Keratinocyte (primary cell): ENCODE measurements at regions not wholly inside any gene's neighbourhood (a gene's known extent, or its start where the extent isn't known, plus 50 kb on each side); places are given as distances from the start of the nearest gene placed in this dataset.

Experiments
- DNase-seq: peaks from one replicate; pipeline ENCODE4 v3.0.0-alpha.2; 2011; ENCODE audit warnings: low read depth, missing footprints, low spot score
- FAIRE-seq: peaks from 2 replicates; lab custom pipeline; 2011; peaks lifted over from hg19 to GRCh38; lab: Jason Lieb, UNC
- H2AFZ ChIP-seq: 2 replicates; pipeline ENCODE4 v1.6.0; 2012; ENCODE audit warnings: low read length, control low read depth, inconsistent platforms; ENCODE audit not compliant: control insufficient read depth
- H3K27ac ChIP-seq: 2 replicates; pipeline ENCODE4 v1.5.1; 2011; ENCODE audit warnings: low read length; ENCODE audit not compliant: control insufficient read depth, insufficient read depth
- H3K27me3 ChIP-seq: 3 replicates; pipeline ENCODE4 v1.6.0; 2011; ENCODE audit warnings: low read length; ENCODE audit not compliant: control insufficient read depth, insufficient read depth; ENCODE audit errors: extremely low read depth
- H3K36me3 ChIP-seq, 2 experiments: 2 replicates in 1 of 2; 3 replicates in 1 of 2; pipeline ENCODE4 v1.5.1; 2011; ENCODE audit warnings: low read length in 2 of 2, mild to moderate bottlenecking in 1 of 2; ENCODE audit not compliant: control insufficient read depth in 2 of 2, insufficient read depth in 2 of 2; ENCODE audit errors: extremely low read depth in 1 of 2
- H3K4me1 ChIP-seq: 3 replicates; pipeline ENCODE4 v1.5.1; 2011; ENCODE audit warnings: low read length; ENCODE audit not compliant: control insufficient read depth, insufficient read depth; ENCODE audit errors: extremely low read depth
- H3K4me2 ChIP-seq: 3 replicates; pipeline ENCODE4 v1.6.0; 2011; ENCODE audit warnings: low read depth, low read length; ENCODE audit not compliant: control insufficient read depth, insufficient read depth; ENCODE audit errors: extremely low read depth
- H3K4me3 ChIP-seq, 3 experiments: fragments of 200-600 bp in 1 of 3; sonication (generic) in 1 of 3; 2 replicates in 2 of 3; 3 replicates in 1 of 3; pipeline ENCODE4 v1.5.1; 2011 to 2016; ENCODE audit warnings: low read length in 3 of 3, mild to moderate bottlenecking in 3 of 3, control low read depth in 2 of 3, inconsistent platforms in 1 of 3, low read depth in 1 of 3, mixed read lengths in 1 of 3, mixed run types in 1 of 3, moderate library complexity in 1 of 3; ENCODE audit not compliant: control insufficient read depth in 2 of 3, insufficient read depth in 2 of 3; ENCODE audit errors: extremely low read depth in 1 of 3
- H3K79me2 ChIP-seq: 2 replicates; pipeline ENCODE4 v1.6.0; 2012; ENCODE audit warnings: low read length; ENCODE audit not compliant: control insufficient read depth, insufficient read depth
- H3K9ac ChIP-seq: 3 replicates; pipeline ENCODE4 v1.6.0; 2011; ENCODE audit warnings: low read length; ENCODE audit not compliant: control insufficient read depth, insufficient read depth; ENCODE audit errors: extremely low read depth
- H3K9me1 ChIP-seq: 3 replicates; pipeline ENCODE4 v1.6.0; 2011; ENCODE audit warnings: low read length; ENCODE audit not compliant: control insufficient read depth, insufficient read depth; ENCODE audit errors: extremely low read depth
- H3K9me3 ChIP-seq: 2 replicates; pipeline ENCODE4 v1.5.1; 2012; ENCODE audit warnings: low read depth, low read length; ENCODE audit not compliant: control insufficient read depth
- H4K20me1 ChIP-seq: 3 replicates; pipeline ENCODE4 v1.6.0; 2011; ENCODE audit warnings: low read length; ENCODE audit not compliant: control insufficient read depth, insufficient read depth; ENCODE audit errors: extremely low read depth
- CTCF ChIP-seq, 3 experiments: IDR thresholded peaks in 1 of 3; conservative IDR thresholded peaks in 1 of 3; optimal IDR thresholded peaks in 1 of 3; 2 replicates in 2 of 3; 3 replicates in 1 of 3; pipeline versions ENCODE3 to v1.5.1; 2011; ENCODE audit warnings: low read length in 3 of 3, mild to moderate bottlenecking in 3 of 3, moderate library complexity in 2 of 3, control low read depth in 1 of 3, inconsistent platforms in 1 of 3; ENCODE audit not compliant: insufficient read depth in 2 of 3; ENCODE audit errors: extremely low read depth in 1 of 3
- EZH2 ChIP-seq: IDR thresholded peaks from one replicate; pipeline ENCODE4 v1.6.1; 2012; ENCODE audit warnings: inconsistent platforms, mild to moderate bottlenecking, low read length, moderate library complexity
- dilution Hi-C: fragments of 300-500 bp; cut with MboI; formaldehyde crosslinking; loops from one replicate; pipeline ENCODE4 v1.7.0; 2020; ENCODE audit warnings: low sequenced_read_pairs; ENCODE audit not compliant: extremely low pct_ligation_motif_present

DNA sequence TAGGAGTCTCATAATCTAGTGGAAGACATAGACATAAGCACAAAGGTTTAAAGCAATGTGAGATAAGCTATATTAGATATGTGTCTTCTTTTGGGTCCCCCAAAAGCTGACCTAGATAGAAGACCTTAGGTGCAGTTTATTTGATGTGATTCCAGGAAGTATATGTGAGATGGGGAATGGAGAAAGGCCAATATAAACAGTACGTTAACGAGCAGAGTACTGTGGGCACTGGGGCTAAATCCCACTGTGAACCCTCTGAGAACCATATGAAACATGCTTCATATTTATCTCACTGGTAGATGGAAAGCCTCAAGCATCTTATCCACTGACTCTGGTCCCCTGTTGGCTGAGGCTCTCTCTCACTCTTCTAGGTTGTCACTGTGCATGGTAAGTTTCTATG, 62.6 kb upstream of the ZC3H15 start:
- Histone ChIP-seq H3K4me3 (no peak overlapping the region), H3K9me3 (no peaks in the 10 kb centered on the region), H3K79me2 (no peaks in the 10 kb centered on the region), H3K9me1 (no peaks in the 10 kb centered on the region), H3K9ac (no peak overlapping the region), H2AFZ (no peak overlapping the region), H3K27ac (no peak overlapping the region), H3K4me2 (no peak overlapping the region), H3K36me3 (no peaks in the 10 kb centered on the region), H3K27me3 (no peaks in the 10 kb centered on the region), H3K4me1 (peaks cover 4% of the 10 kb centered on the region), H4K20me1 (no peaks in the 10 kb centered on the region)
- FAIRE-seq (no peak), DNase-seq (no peak)
- TF ChIP-seq CTCF (optimal IDR thresholded peaks at IDR 0.05 in 1 of 3, IDR thresholded peaks at IDR 0.05 in 1 of 3, conservative IDR thresholded peaks at IDR 0.05 in 1 of 3; ENCODE audit: extremely low read depth in 1 of 3, insufficient read depth in 2 of 3, low read length in 3 of 3), result no peak
- no peak for TF ChIP-seq EZH2
- dilution Hi-C loops, result no loop called here

- Histone ChIP-seq H3K9ac (no peak overlapping the region), H3K4me1 (peaks cover 4% of the 10 kb centered on the region), H3K27ac (no peak overlapping the region), H4K20me1 (no peaks in the 10 kb centered on the region), H3K4me3 (no peak overlapping the region), H3K9me3 (no peaks in the 10 kb centered on the region), H3K79me2 (no peaks in the 10 kb centered on the region), H3K4me2 (no peak overlapping the region), H3K9me1 (no peaks in the 10 kb centered on the region), H3K27me3 (no peaks in the 10 kb centered on the region), H2AFZ (no peak overlapping the region), H3K36me3 (no peaks in the 10 kb centered on the region)
- DNase-seq (no peak), FAIRE-seq (no peak)
- dilution Hi-C loops, result no loop called here
- TF ChIP-seq CTCF (optimal IDR thresholded peaks at IDR 0.05 in 1 of 3, IDR thresholded peaks at IDR 0.05 in 1 of 3, conservative IDR thresholded peaks at IDR 0.05 in 1 of 3; ENCODE audit: extremely low read depth in 1 of 3, insufficient read depth in 2 of 3, low read length in 3 of 3) (no peak), EZH2 (no peak)
Observed at GRCh38 chr2:186424265-186424664, 61.8 kb upstream of the ZC3H15 start.
